ENCODE measurements at regions not wholly inside any gene's neighbourhood (a gene's known extent, or its start where the extent isn't known, plus 50 kb on each side); places are given as distances from the start of the nearest gene placed in this dataset.

GRCh38 chr5:5981562-5981961 lies 396.8 kb downstream of the MED10 start:
- DNase-seq, result no peak

- DNase-seq, result no peak
These were observed 397.8 kb downstream of the MED10 start for GRCh38 chr5:5980538-5980895.

- DNase-seq, result no peak
These were observed 398.4 kb downstream of the MED10 start for GRCh38 chr5:5979761-5980537.

GRCh38 chr5:5979377-5979760 lies 399.0 kb downstream of the MED10 start:
- no peak for DNase-seq

GRCh38 chr5:5978501-5979376 lies 399.6 kb downstream of the MED10 start:
- no peak for DNase-seq

GRCh38 chr5:5971203-5971602 lies 407.1 kb downstream of the MED10 start:
- DNase-seq, result no peak

GRCh38 chr5:5969942-5970483 lies 408.3 kb downstream of the MED10 start:
- no peak for DNase-seq

- no peak for DNase-seq
These were observed 409.4 kb downstream of the MED10 start for GRCh38 chr5:5968981-5969380.

- DNase-seq, result no peak
These were observed 410.4 kb downstream of the MED10 start for GRCh38 chr5:5967944-5968343.

GRCh38 chr5:5967373-5967772 lies 411.0 kb downstream of the MED10 start:
- DNase-seq, result no peak

GRCh38 chr5:5965132-5965531 lies 413.2 kb downstream of the MED10 start:
- DNase-seq, result no peak

- no peak for DNase-seq
These were observed 414.0 kb downstream of the MED10 start for GRCh38 chr5:5964347-5964746.

- no peak for DNase-seq
These were observed 420.6 kb downstream of the MED10 start for GRCh38 chr5:5957737-5958136.

GRCh38 chr5:5954275-5954598 lies 424.1 kb downstream of the MED10 start:
- no peak for DNase-seq

- DNase-seq, result no peak
These were observed 424.6 kb downstream of the MED10 start for GRCh38 chr5:5953584-5954274.

GRCh38 chr5:5951953-5952352 lies 426.4 kb downstream of the MED10 start:
- no peak for DNase-seq

GRCh38 chr5:5950658-5951057 lies 427.7 kb downstream of the MED10 start:
- DNase-seq, result no peak

GRCh38 chr5:5941486-5941885 lies 436.9 kb downstream of the MED10 start:
- DNase-seq, result no peak

- no peak for DNase-seq
These were observed 438.5 kb downstream of the MED10 start for GRCh38 chr5:5939759-5940370.

- no peak for DNase-seq
These were observed 444.7 kb downstream of the MED10 start for GRCh38 chr5:5933651-5934050.

GRCh38 chr5:5932824-5933223 lies 445.5 kb downstream of the MED10 start:
- no peak for DNase-seq

- no peak for DNase-seq
These were observed 447.8 kb downstream of the MED10 start for GRCh38 chr5:5930561-5930960.
